ENCODE measurements at regions not wholly inside any gene's neighbourhood (a gene's known extent, or its start where the extent isn't known, plus 50 kb on each side); places are given as distances from the start of the nearest gene placed in this dataset.

DNA sequence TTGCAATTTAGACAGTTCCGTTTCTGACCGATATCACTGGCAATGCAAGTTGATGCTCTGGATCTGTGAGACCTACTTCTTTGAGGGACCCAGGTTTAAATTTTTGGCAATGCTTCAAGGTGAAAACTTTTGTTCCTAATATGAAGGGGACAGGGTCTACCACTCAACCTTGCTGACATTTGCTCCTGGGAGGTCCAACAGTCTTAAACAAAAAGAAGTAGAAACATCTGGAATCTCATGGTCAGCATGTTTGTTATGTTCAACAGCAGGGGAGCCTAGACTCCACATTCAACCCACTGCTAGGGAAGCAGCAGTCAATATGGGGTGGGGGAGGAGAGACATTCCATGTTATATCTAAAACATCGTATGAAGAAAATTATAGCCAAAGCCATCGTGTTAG, 196.4 kb downstream of the SIM1 start:
- DNase-seq (ENCODE audit: low read depth), result no peak

DNA sequence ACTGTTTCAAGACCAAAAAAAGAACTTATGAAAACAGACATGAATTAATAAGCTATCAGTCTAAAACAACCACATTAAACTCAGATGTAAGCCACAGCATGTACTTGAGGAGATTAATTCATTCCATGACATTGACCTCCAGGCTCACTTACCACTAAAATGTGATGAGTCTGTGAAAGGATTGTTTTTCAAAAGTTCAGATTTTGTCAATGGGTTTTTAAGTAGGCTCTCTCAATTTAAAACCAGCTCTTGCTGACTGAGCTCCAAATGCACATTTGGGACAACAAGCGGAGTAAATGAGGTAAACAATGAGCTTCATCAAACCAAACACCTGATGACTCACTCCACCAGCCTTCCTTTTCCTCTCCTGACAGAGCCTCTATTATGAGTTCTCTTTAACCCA, 197.0 kb downstream of the SIM1 start:
- no peak for DNase-seq (ENCODE audit: low read depth)

DNA sequence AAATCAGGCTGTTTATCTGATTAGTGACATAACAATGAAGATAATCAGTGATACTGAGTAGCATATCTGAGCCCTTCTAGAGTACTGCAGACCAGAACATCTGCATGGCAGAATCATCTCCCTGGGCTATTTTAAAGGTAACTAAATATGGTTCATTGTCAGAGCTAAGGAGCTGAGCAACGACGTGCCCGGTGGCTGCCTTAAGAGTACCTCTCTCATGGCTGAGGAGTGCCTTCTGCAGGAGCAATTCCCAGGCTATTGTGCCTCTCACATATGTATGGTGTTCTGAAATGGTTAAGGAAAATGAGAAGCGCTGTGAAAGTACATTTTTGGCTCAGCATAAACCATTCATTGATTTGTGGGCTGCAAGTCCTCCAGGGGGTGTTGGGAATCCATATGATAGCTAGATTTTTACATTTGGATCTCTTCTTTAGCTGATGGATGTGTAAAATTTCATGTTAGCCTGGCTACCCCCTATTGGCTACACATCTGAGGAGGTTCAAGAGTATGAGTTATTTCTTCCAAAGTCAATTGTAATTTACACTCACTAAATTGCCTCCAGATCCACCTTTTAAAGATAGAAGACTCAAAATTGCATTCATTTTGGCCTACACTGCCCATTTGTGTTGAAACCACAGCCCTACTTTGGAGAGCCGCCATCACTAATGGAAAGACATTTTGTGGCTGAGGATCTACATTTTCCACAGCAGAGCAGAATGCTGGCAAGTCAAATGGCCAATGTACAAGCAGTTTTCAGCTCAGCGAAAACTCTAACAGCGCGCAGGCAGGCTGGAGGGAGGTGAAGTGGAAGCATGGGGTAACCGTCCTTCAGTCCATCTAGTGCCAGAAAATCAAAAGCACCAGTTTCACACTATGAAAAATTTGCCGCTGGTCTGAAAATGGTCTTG, 198.0 kb downstream of the SIM1 start:
- no peak for DNase-seq (ENCODE audit: low read depth)

DNA sequence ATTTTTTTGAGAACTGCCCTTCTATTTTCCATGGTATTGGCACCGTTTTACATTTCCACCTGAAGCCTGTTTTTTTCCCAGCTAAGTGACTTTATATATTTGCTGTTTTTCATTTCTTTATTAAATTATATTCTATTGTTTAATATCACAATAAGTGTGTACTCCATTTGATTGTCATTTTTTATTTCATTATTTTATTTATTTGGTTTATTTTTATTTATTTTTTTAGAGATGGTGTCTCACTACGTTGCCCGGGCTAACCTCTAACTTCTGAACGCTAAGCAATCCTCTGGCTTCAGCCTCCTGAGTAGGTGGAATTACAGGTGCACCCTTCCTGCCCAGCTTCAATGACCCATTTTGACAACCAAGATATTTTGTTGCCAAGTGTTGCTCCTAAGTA, 202.6 kb downstream of the SIM1 start:
- DNase-seq (ENCODE audit: low read depth), result no peak

DNA sequence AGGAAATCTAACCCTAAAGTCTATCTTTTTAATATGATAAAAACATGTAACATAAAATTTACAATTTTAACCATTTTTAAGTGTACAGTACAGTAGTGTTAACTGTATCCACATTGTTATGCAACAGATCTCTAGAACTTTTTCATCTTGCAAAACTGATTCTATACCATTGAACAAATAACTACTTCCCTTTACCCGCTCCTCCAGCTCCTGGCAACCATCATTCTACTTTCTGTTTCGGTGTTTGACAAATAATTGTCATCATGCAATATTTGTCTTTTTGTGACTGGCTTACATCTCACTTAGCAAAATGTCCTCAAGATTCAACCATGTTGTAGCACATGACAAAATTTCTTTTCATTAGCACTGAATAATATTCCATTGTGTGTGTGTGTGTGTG, 203.2 kb downstream of the SIM1 start:
- no peak for DNase-seq (ENCODE audit: low read depth)

DNA sequence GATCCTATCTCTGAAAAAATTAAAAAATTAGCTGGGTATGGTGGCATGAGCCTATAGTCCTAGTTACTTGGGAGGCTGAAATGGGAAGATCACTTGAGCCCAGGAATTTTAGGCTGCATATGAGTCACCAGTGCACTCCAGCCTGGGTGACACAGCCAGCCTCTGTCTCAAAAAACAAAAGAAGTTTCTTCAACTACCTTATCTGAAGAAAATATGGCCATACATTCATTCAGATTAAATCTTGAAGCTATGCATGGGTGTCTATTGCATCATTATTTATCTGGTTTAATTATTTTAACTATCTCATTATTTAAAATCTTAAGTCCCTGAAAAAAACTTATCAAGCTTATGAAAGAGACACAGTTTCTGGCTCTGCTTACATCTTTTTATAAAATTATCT, 204.1 kb downstream of the SIM1 start:
- DNase-seq (ENCODE audit: low read depth), result no peak

DNA sequence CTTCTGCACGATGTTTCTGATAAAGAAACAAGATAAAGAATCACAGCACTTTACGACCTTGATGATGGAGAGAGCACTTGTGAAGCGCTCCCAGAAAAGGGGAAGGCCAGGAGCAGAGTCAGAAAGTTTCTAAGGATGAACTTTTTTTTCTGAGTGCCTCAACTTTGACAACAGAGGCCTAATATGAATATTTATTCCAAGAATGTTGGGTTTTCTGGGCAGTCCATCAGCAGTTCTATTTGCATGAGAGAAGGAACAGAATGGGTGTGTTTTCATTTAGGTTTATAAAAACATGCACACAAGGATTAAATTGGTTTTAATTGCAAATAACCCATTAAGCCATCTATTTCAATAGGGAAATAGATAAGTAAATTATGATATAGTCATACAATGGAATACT, 204.9 kb downstream of the SIM1 start:
- DNase-seq (ENCODE audit: low read depth), result no peak

DNA sequence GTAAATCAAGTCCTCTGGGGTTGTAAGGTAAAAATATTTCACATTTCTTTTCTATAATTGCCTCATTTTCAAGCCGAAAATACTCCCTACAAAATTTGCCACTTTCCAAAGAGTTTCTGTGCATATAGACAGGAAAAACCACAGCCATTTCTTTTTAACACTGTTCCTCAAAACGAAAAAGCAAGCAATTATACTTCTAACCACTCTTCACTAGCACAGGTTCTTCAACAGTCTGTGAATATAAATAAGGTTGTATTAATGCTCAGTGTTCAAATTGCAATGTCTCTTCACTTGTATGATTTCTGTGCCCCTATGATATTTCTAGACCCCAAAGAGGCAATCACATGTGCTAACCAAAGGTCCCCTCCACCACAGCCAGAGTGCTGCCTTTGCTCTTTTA, 206.0 kb downstream of the SIM1 start:
- DNase-seq (ENCODE audit: low read depth), result no peak

DNA sequence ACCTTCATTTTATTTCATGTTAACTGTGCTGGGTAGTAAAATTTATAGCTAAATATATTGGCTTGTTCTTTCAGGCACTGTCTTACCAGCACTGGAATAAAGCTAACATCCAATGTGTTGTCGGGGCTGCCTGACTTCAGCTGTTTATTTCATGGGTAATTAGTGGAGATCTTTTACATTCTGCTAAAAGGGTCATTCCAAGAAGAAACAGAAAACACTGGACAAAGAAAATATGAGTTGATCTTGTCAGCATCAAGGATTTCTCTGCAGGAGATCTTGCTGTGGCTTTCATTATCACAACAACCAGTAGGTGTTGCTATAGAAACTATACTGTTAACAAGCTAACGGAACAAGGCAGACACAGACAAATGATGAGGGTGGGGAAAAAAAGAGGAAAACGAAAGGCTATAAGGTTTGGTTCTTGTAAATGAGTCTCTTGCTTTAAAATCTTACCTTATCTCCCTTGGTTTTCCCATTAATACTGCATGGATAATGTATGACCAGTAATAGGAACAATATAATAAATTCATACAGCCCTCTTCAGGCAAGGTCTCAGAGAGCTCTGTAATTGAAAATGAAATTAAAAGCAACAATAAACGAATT, 206.8 kb downstream of the SIM1 start:
- no peak for DNase-seq (ENCODE audit: low read depth)

DNA sequence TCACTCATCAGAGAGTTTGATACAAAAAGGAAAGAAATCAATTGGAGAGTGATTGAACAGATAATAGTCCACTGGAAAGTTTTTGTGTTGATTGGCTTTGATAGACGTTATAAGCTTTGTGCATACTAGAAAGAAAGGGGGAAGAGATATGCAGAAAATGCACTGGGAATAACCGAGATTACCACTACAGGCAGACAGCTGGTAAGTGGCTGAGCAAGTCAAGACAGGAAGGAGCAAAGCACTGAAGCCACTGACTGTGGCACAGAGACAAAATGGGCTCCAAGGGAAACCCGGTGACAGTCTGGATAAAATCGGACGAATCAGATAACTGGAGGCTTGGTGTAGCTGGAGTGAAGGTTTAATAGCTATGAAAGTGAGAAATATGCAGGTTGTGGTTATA, 209.0 kb downstream of the SIM1 start:
- DNase-seq (ENCODE audit: low read depth), result no peak

DNA sequence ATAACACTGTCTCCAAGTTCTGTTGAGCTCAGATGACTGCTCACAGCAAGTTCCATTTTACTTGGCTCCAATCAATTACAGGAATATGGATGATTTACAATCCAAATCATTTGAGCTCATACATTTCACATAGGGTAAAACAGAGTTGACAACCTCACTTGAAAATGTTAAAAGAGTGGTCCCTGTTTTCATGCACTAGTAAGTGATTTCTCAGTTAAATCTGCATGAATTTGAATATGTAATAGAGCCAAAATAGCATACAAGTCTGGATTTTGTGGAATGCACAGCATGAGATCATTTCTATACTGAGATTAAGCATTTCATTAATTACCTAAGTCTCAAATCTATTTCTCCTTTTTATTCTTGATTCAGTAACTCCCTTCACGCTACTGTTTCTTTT, 217.6 kb downstream of the SIM1 start:
- DNase-seq (ENCODE audit: low read depth), result no peak

DNA sequence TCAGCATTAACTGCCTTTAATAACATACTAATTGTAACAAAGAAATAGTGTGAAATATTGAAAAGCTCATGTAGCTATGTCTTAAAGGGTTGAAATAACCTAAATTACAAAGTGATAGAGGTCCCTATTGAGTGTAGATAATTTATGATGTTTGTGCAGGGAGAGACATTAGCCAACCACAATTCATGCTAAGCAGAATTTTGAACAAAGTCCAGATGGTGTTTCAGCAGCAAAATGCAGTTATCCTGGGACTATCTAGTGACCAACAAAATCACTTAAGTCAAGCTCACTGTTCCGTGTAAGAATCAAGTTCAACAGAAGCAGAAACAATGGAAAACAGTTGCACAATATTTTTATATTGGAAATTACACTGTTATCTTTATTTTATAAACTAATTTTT, 218.5 kb downstream of the SIM1 start:
- no peak for DNase-seq (ENCODE audit: low read depth)

DNA sequence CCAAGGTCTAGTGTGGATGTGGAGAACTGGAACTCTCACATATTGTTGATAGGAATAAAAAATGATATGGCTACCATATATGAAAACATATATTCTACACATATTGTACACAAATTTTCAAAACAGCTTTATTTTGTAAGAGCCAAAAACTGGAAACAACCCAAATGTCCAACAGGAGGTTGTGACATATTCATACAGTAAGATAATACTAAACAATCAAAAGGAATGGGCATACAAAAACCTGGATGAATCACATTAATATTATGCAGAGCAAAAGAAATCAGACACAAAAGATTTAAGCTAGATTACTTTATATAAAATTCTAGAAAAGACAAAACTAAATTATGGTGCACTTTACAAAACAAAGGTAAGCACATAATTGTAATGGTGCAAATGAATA, 223.9 kb downstream of the SIM1 start:
- no peak for DNase-seq (ENCODE audit: low read depth)

DNA sequence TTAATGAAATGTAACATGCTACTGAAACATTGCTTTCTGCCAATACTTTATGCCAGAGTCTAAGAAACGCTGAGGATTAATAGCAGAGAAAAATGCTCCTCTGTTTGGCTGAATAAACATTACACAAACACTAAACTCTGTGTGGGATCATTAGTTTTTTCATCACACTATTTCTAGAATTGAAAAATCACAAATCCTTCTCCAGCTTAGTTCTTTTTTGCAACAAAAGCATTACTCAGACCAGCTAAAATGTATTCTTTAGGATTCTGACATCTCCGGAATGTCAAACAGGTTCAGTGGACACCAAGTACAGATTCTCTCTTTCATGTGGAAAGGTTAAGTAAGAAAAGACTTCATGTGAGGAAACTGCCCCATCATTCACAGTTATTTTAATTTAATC, 226.9 kb downstream of the SIM1 start:
- no peak for DNase-seq (ENCODE audit: low read depth)

DNA sequence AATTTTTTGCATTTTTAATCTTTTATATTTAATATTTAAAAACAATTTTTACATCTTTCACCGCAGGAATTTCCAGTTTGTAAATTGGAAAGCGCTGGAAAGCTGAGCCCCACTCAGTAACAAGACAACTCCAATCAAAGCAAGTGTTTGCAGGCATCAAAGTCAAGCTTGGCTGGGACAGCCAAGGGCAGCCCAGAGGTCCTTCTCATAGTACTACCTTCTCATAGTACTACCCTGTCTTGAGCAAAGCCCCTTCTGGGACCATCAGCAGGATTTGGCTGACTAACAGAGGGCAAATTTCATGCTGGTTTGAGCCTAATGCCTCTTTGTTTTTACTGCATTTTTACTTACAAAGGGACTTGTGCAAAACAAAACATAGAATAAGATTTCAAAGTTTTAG, 228.3 kb downstream of the SIM1 start:
- no peak for DNase-seq (ENCODE audit: low read depth)

DNA sequence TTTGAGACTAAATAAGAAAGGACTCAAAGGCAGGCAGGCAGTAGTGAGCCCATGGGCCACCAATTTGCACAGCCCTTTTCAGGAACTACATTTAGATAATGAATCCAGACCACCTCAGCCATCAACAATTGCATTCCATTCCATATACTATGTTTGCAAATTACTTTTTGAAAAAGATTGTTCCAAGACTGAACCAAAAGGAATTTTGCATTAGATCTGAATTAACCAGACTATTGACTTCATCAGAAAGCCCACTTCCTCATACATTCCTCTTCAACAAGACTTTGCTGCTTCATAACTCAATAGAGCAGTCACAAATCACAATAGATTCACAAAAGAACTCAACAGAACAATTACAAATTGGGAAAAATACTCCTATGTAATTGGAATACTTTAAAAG, 229.1 kb downstream of the SIM1 start:
- DNase-seq (ENCODE audit: low read depth), result no peak

DNA sequence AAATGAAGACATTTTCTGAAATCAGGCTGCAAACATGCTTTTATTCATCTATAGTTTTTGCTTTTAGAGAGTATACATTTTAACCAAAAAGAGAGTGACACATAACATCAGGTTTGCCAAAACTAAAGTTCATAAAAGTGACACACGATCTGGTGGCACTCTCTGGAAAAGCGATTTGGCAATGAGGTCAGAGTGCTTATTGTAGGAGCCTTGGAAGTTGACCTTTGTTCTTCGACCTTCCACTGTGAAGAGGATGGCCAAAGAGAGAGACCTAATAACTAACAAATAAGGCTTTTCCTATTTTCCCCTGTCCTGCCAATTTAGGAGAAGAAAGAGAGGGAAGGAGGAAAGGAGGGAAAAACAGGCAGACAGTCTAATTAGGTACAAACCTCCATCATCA, 230.1 kb downstream of the SIM1 start:
- DNase-seq (ENCODE audit: low read depth), result no peak

DNA sequence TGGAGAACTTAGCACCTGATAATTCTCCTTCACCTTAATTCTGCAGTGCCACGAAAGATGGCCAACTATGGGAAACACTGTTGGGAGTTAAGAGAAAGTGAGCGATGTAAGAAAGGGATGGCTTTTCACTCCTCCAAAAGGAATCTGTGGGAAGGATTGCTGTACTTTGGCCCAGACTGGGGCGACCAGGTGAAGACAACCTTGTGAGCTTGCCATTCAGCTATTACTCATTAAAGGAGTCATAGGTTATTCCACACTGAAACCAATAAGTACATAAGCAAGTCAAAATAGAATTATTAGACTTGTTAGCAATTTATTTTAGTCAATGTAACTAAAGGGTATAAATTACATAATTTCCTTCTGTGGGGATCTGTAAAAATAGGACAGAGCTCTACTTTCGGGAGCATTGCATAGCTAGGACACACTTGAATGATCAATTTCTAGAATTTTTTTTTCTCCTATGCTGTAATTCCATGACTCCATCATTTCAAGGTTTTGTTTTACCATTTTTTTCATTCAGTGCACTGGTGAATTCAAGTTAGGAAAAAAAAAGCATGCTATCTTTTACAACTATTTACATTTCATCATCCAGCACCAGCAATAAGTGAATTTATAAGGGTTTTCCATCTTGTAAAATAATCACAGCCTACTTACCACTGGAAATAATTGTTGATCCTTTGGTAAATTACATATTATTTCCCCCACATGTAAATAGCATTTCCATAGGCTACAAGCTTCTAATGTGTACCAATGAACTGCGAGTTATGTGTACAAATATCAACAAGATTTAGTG, 231.7 kb downstream of the SIM1 start:
- DNase-seq (ENCODE audit: low read depth), result no peak

DNA sequence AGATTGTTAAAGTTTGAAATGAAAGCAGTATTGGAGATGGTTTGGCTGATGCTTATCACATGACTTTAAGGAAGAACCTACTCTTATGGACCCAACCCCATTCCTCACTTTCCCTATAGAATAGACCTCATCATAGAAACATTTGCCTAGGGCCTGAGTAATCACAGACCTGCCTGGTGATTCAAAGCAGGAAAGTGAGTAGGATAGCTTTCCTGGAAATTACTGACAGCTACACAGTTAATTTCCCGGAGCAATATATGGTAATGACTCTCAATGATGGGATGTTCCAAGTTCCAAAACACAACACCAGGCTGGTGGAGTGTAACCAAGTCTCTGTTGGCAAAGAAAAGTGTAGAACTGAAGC, 233.8 kb downstream of the SIM1 start:
- no peak for DNase-seq (ENCODE audit: low read depth)

DNA sequence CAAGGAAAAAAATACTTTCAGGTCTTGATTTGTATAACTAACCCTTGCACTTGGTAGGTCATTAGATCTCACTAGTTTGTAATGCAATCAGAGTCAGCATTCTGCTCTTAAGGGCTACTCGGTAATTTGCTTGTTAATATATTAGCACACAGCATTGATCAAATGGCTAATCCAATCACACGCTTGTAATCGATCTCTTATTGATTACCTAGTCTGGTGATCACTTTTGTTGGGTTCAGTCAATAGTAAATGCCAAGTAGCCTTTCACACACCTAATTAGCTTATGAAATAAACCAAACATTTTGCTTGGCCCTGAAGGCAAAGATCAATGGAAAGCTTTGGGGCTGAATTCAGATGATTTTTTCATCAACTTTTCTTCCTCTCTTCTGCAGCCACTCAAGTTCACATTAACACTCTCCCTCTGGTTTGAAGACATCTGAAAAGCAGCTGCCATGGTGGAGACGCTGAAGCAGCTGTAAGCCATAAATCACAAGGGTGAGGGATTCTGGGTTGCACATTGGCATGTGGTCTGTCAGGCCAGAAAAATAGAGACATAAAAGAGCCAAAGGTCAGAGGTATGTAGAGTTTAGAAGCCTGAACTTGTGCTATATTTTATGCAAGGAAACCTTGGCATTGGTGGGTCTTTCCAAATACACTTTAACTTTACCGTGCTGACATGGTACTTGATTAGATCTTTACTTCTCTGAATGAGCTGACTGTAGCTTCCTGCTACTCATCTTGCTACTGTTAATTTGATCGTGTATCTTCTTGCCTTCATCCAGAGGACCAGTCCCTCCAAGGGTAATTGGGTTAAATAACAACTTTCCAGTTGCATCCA, 234.4 kb downstream of the SIM1 start:
- no peak for DNase-seq (ENCODE audit: low read depth)

DNA sequence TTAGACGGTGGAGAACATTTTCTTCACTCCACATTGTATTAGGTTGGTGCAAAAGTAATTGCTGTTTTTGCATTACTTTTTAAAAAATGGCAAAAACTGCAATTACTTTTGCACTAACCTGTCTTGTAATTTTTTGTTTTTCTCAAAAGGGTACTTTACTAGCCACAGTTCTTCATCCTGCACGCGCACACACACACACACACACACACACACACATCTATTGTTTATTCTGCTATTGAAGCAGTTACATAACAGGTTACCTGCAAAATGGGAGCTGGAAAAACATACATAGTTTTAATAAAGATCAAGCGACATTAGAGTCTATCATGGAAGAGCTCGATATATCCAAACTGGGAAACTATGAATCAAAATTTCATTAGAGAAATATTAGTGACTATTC, 235.2 kb downstream of the SIM1 start:
- DNase-seq (ENCODE audit: low read depth), result no peak

DNA sequence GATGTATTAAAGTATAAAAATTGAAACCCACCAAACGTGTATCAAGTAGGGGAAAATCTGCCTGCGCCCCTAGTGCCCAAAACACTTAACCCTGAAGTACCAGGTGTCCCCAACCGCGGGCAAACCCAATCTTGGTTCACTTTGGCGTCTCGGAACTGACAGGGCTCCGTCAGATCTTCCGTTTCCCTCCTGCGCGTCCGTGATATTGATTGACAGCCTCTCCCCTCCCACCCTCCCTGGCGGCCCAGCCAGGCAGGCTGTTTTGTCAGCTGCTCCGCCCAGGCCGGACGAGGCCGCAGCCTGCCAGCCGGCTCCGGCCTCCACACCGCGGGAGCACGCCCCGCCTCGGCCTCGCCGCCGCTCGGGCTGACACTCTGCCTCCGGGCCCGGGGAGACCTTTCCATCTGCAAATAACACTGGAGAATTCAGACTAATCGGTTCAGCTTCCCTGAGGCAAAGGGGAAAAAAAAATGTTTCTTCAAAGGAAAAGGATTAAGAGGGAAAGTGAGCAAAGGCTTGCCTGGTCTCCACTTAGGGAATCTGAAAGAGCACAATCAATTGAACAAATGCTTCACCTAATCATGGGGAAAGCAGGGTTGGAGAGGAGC, 234.9 kb upstream of the MCHR2 start:
- DNase-seq (ENCODE audit: low read depth), result peak; percentile 19

Measured in forelimb muscle (tissue), 1 donor.